Adrenal gland (tissue), 5 donors: ENCODE measurements at regions not wholly inside any gene's neighbourhood (a gene's known extent, or its start where the extent isn't known, plus 50 kb on each side); places are given as distances from the start of the nearest gene placed in this dataset.

Experiments used
- POLR2A ChIP-seq, 2 donors: fragments of 450-650 bp; IDR thresholded peaks; one replicate each; pipeline ENCODE4 v1.6.1; 2017; ENCODE audit warnings: antibody characterized with exemption in 2 of 2, mild to moderate bottlenecking in 2 of 2, moderate library complexity in 1 of 2
- TF ChIP-seq, protein P1 (sequence below), 6 experiments: fragments of 450-650 bp in 4 of 6; fragments of 200-600 bp in 2 of 6; sonication (generic) in 1 of 6; IDR thresholded peaks; 1 replicate in 5 of 6; 2 replicates in 1 of 6; pipeline versions ENCODE4 v1.5.1 to v1.8.0; 2016 to 2021; ENCODE audit warnings: antibody characterized with exemption in 6 of 6, mild to moderate bottlenecking in 2 of 6, moderate library complexity in 1 of 6
- donor health status: DM: no; HTN: no; CAD: no.

DNA sequence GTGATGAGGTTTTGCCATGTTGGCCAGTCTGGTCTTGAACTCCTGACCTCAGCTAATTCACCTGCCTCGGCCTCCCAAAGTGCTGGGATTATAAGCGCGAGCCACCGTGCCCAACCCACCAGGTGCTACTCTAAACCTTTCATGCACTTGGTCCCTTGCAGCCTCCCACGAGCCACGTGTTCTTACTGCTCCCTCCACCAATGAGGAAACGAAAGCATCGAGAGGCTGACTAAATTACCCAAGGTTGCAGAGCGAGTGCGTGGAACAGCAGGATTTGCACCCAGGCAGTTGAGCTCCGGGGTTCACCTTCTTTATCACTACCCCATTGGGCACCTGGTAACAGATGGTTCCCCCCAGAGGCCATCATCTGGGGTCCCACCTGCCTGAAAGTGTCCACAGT is 208.3 kb downstream of the LY86 start:
- TF ChIP-seq, protein P1, sequence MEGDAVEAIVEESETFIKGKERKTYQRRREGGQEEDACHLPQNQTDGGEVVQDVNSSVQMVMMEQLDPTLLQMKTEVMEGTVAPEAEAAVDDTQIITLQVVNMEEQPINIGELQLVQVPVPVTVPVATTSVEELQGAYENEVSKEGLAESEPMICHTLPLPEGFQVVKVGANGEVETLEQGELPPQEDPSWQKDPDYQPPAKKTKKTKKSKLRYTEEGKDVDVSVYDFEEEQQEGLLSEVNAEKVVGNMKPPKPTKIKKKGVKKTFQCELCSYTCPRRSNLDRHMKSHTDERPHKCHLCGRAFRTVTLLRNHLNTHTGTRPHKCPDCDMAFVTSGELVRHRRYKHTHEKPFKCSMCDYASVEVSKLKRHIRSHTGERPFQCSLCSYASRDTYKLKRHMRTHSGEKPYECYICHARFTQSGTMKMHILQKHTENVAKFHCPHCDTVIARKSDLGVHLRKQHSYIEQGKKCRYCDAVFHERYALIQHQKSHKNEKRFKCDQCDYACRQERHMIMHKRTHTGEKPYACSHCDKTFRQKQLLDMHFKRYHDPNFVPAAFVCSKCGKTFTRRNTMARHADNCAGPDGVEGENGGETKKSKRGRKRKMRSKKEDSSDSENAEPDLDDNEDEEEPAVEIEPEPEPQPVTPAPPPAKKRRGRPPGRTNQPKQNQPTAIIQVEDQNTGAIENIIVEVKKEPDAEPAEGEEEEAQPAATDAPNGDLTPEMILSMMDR (IDR thresholded peaks at IDR 0.05), result no peak
- TF ChIP-seq POLR2A (IDR thresholded peaks at IDR 0.05), result no peak
